Neural crest cell (in vitro differentiated cells): ENCODE measurements at regions not wholly inside any gene's neighbourhood (a gene's known extent, or its start where the extent isn't known, plus 50 kb on each side); places are given as distances from the start of the nearest gene placed in this dataset.

Source experiments
- DNase-seq: peaks from one replicate; pipeline ENCODE4 v3.0.0; 2021; ENCODE audit warnings: low read depth, mixed read lengths, low spot score
- H3K27ac Mint-ChIP-seq: one replicate; pipeline ENCODE4 v1.8.0; 2021; ENCODE audit warnings: mild to moderate bottlenecking, mixed read lengths; ENCODE audit not compliant: unreplicated experiment
- H3K27me3 Mint-ChIP-seq: 2 replicates; pipeline ENCODE4 v1.8.0; 2021; ENCODE audit warnings: low read depth, mild to moderate bottlenecking, mixed read lengths
- H3K36me3 Mint-ChIP-seq: 2 replicates; pipeline ENCODE4 v1.8.0; 2021; ENCODE audit warnings: low read depth, mild to moderate bottlenecking, mixed read lengths
- H3K4me1 Mint-ChIP-seq: 2 replicates; pipeline ENCODE4 v1.8.0; 2021; ENCODE audit warnings: mixed read lengths
- H3K4me3 Mint-ChIP-seq: one replicate; pipeline ENCODE4 v1.8.0; 2021; ENCODE audit warnings: mild to moderate bottlenecking, mixed read lengths
- H3K9me3 Mint-ChIP-seq: 2 replicates; pipeline ENCODE4 v1.8.0; 2021; ENCODE audit warnings: mixed read lengths
- TF ChIP-seq, protein P1 (sequence below): fragments of 200-600 bp; sonication (generic); conservative IDR thresholded peaks from 2 replicates; pipeline ENCODE4 v1.5.0; 2021; ENCODE audit warnings: antibody characterized with exemption, mild to moderate bottlenecking

DNA sequence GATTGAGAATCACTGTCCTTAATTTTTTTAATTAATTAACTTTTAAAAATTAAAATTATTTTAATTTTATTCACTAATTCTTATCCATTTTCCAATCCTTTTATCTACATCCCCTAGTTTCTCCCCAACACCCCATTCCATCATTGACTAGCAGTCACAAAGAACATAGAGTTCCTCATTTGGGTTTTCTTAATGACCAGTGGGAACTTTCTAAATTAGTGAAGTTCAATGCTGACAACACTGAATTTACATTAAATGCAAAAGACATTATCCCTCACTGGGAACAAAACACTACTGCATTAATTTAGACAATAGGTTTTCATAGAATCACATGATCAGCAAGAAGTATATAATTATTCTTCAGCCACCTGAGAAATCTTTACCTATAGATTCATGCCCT is 80.6 kb upstream of the GLS start:
- no peaks in the 10 kb centered on the region for H3K36me3 Mint-ChIP-seq
- peaks cover 9% of the 10 kb centered on the region for H3K4me1 Mint-ChIP-seq
- TF ChIP-seq, protein P1, sequence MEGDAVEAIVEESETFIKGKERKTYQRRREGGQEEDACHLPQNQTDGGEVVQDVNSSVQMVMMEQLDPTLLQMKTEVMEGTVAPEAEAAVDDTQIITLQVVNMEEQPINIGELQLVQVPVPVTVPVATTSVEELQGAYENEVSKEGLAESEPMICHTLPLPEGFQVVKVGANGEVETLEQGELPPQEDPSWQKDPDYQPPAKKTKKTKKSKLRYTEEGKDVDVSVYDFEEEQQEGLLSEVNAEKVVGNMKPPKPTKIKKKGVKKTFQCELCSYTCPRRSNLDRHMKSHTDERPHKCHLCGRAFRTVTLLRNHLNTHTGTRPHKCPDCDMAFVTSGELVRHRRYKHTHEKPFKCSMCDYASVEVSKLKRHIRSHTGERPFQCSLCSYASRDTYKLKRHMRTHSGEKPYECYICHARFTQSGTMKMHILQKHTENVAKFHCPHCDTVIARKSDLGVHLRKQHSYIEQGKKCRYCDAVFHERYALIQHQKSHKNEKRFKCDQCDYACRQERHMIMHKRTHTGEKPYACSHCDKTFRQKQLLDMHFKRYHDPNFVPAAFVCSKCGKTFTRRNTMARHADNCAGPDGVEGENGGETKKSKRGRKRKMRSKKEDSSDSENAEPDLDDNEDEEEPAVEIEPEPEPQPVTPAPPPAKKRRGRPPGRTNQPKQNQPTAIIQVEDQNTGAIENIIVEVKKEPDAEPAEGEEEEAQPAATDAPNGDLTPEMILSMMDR: no peak
- H3K27me3 Mint-ChIP-seq: no peaks in the 10 kb centered on the region
- H3K4me3 Mint-ChIP-seq: no peak overlapping the region
- no peak overlapping the region for H3K27ac Mint-ChIP-seq
- no peak for DNase-seq
- H3K9me3 Mint-ChIP-seq: no peaks in the 10 kb centered on the region

DNA sequence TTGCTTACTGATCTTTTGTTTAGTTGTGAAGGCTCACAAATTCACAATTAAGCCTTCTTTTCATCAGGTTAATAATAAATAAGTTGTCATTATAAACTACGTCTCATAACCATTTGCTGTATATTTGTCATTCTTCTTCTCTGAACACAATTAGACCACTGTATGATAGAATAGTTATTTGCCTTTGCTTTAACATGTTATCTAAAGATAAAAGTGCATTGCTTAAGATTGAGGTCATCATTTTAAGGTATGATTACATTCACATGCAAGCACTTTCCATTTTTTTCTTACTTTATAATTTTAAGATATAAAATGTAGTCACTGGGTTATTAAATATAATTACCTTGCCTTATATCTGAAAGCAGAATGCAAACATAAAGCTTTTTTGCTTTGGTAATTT is 80.1 kb upstream of the GLS start:
- no peaks in the 10 kb centered on the region for H3K36me3 Mint-ChIP-seq
- peaks cover 9% of the 10 kb centered on the region for H3K4me1 Mint-ChIP-seq
- TF ChIP-seq, protein P1: no peak
- no peaks in the 10 kb centered on the region for H3K9me3 Mint-ChIP-seq
- no peaks in the 10 kb centered on the region for H3K27me3 Mint-ChIP-seq
- H3K27ac Mint-ChIP-seq: no peak overlapping the region
- DNase-seq: no peak
- H3K4me3 Mint-ChIP-seq: no peak overlapping the region

DNA sequence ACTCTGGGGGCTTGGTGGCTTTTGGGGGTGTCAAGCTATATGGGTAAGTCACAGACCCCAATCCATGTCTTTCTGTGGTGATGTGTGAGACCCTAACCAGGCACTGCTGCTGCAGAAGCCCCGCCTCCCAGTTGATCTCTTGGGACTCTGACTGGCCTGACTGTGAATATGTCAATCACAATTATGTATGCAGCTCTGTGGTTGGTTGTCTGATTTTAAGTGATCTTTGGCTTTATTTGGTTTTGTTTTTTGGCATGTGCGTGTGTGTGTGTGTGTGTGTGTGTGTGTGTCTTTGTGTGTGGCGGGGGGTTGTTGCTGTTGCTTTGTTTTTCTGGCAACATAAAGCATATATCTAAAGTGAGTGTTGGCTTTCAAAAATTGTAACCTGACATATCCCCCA is 78.5 kb upstream of the GLS start:
- Mint-ChIP-seq H3K4me1 (peaks cover 9% of the 10 kb centered on the region), H3K4me3 (no peak overlapping the region), H3K36me3 (no peaks in the 10 kb centered on the region), H3K27me3 (no peaks in the 10 kb centered on the region), H3K27ac (no peak overlapping the region), H3K9me3 (no peaks in the 10 kb centered on the region)
- peak; percentile 9 for DNase-seq
- TF ChIP-seq, protein P1: no peak

DNA sequence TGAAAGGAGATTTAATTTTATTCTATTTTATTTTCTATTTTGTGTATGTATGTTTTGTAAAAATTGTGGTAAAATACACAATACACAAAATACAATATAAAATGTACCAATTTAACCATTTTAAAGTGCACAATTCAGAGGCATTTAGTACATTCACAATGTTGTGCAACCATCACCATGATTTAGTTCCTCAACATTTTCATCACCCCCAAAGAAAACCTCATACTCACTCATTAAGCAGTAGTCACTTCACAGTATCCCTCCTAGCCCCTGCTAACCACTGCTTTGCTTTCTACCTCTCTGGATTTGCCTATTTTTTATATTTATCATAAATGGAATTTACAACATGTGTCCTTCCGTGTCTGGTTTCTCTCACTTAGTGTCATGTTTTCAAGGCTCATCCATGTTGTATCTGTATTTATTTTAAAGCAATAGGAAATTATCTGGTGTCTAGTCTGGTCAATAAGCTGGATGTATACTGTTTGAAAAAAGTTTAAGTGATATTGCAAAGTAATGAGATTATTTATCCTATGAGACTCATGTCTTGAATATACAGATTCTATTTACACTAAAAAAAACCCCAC is 77.9 kb upstream of the GLS start:
- Mint-ChIP-seq H3K36me3 (no peaks in the 10 kb centered on the region), H3K4me3 (no peak overlapping the region), H3K27me3 (no peaks in the 10 kb centered on the region), H3K27ac (no peak overlapping the region), H3K4me1 (peaks cover 9% of the 10 kb centered on the region), H3K9me3 (no peaks in the 10 kb centered on the region)
- TF ChIP-seq, protein P1: no peak
- no peak for DNase-seq

DNA sequence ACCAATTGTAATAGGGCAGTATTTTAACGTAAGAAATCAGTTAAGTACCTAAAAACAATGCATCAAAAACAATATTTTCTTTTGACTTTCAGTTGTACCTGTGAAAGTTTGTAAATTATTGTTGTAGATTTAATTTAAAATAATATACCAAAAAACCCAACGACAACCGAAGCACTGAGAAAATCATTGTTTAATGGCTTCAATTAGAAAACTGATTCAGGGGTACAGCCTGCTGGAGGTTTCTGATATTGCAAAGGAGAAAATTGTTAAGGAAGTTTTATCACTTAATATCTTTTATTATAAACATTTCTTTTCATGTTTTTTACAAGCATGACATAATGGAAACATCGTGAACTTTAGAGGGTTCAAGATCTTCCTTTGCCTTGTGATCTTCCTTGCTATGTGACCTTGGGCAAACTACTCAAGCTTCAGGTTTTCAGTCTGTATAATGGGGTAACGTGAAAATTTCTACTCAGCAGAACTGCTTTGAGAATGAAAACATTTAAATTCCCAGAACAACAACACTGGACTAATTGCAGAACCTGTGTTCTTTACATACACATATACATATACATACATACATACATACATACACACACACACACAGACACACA is 76.3 kb upstream of the GLS start:
- no peak overlapping the region for H3K4me3 Mint-ChIP-seq
- DNase-seq: no peak
- H3K27ac Mint-ChIP-seq: no peak overlapping the region
- H3K4me1 Mint-ChIP-seq: peaks cover 9% of the 10 kb centered on the region
- TF ChIP-seq, protein P1: peak; percentile 73
- no peaks in the 10 kb centered on the region for H3K27me3 Mint-ChIP-seq
- H3K36me3 Mint-ChIP-seq: no peaks in the 10 kb centered on the region
- H3K9me3 Mint-ChIP-seq: no peaks in the 10 kb centered on the region
